ENCODE measurements at regions not wholly inside any gene's neighbourhood (a gene's known extent, or its start where the extent isn't known, plus 50 kb on each side); places are given as distances from the start of the nearest gene placed in this dataset.

GRCh38 chr21:35138665-35139381, 89.7 kb upstream of the RUNX1 start:
- no peak for TF ChIP-seq CTCF (IDR thresholded peaks at IDR 0.05 in 4 of 5, conservative IDR thresholded peaks at IDR 0.05 in 1 of 5)
- TF ChIP-seq POLR2A (IDR thresholded peaks at IDR 0.05) = no peak
